KOPT-K1 (cell line): ENCODE measurements at regions not wholly inside any gene's neighbourhood (a gene's known extent, or its start where the extent isn't known, plus 50 kb on each side); places are given as distances from the start of the nearest gene placed in this dataset.

ENCODE experiments used
- H3K27ac ChIP-seq: fragments of 200-600 bp; sonication (generic); 2 replicates; pipeline ENCODE4 v1.5.1; 2016; ENCODE audit warnings: antibody characterized with exemption, mild to moderate bottlenecking, low read depth, low read length; ENCODE audit not compliant: poor library complexity, severe bottlenecking
- H3K36me3 ChIP-seq: fragments of 200-600 bp; sonication (generic); 2 replicates; pipeline ENCODE4 v1.5.1; 2017; ENCODE audit warnings: antibody characterized with exemption, mild to moderate bottlenecking, low read length, moderate library complexity; ENCODE audit not compliant: insufficient read depth
- H3K9me3 ChIP-seq: fragments of 200-600 bp; sonication (generic); 2 replicates; pipeline ENCODE4 v1.5.1; 2017; ENCODE audit warnings: antibody characterized with exemption, low read length, mild to moderate bottlenecking; ENCODE audit not compliant: insufficient read depth, poor library complexity, severe bottlenecking

- Histone ChIP-seq H3K27ac (no peak overlapping the region), H3K36me3 (no peaks in the 10 kb centered on the region), H3K9me3 (peaks cover 11% of the 10 kb centered on the region)
Observed at GRCh38 chr2:145277922-145278321, 758.0 kb upstream of the ZEB2 start.

GRCh38 chr2:145273840-145274239 is 753.9 kb upstream of the ZEB2 start:
- H3K9me3 ChIP-seq, result peaks cover 7% of the 10 kb centered on the region
- H3K36me3 ChIP-seq, result no peaks in the 10 kb centered on the region
- no peak overlapping the region for H3K27ac ChIP-seq

- Histone ChIP-seq H3K9me3 (peaks cover 4% of the 10 kb centered on the region), H3K36me3 (no peaks in the 10 kb centered on the region), H3K27ac (no peak overlapping the region)
Observed at GRCh38 chr2:145268931-145269330, 749.0 kb upstream of the ZEB2 start.

GRCh38 chr2:145267451-145267850 is 747.5 kb upstream of the ZEB2 start:
- Histone ChIP-seq H3K9me3 (no peaks in the 10 kb centered on the region), H3K27ac (no peak overlapping the region), H3K36me3 (no peaks in the 10 kb centered on the region)

GRCh38 chr2:145265244-145265643 is 745.3 kb upstream of the ZEB2 start:
- no peak overlapping the region for H3K27ac ChIP-seq
- no peaks in the 10 kb centered on the region for H3K36me3 ChIP-seq

GRCh38 chr2:145260674-145261073 is 740.8 kb upstream of the ZEB2 start:
- Histone ChIP-seq H3K36me3 (no peaks in the 10 kb centered on the region), H3K9me3 (no peaks in the 10 kb centered on the region), H3K27ac (no peak overlapping the region)

More at GRCh38 chr2:145265244-145265643, 745.3 kb upstream of the ZEB2 start:
- H3K9me3 ChIP-seq, result no peaks in the 10 kb centered on the region

- no peaks in the 10 kb centered on the region for H3K9me3 ChIP-seq
- no peaks in the 10 kb centered on the region for H3K36me3 ChIP-seq
- no peak overlapping the region for H3K27ac ChIP-seq
Observed at GRCh38 chr2:145260081-145260480, 740.2 kb upstream of the ZEB2 start.

GRCh38 chr2:145258903-145259579 is 739.1 kb upstream of the ZEB2 start:
- Histone ChIP-seq H3K9me3 (no peaks in the 10 kb centered on the region), H3K36me3 (no peaks in the 10 kb centered on the region), H3K27ac (no peak overlapping the region)

GRCh38 chr2:145257931-145258330 is 738.0 kb upstream of the ZEB2 start:
- H3K9me3 ChIP-seq, result no peaks in the 10 kb centered on the region
- H3K36me3 ChIP-seq, result no peaks in the 10 kb centered on the region
- no peak overlapping the region for H3K27ac ChIP-seq

- no peak overlapping the region for H3K27ac ChIP-seq
Observed at GRCh38 chr2:145256551-145256950, 736.6 kb upstream of the ZEB2 start.

GRCh38 chr2:145254291-145254690 is 734.4 kb upstream of the ZEB2 start:
- Histone ChIP-seq H3K9me3 (no peaks in the 10 kb centered on the region), H3K36me3 (no peaks in the 10 kb centered on the region), H3K27ac (no peak overlapping the region)

More at GRCh38 chr2:145256551-145256950, 736.6 kb upstream of the ZEB2 start:
- H3K9me3 ChIP-seq, result no peaks in the 10 kb centered on the region
- H3K36me3 ChIP-seq, result no peaks in the 10 kb centered on the region

- Histone ChIP-seq H3K27ac (no peak overlapping the region), H3K36me3 (no peaks in the 10 kb centered on the region), H3K9me3 (no peaks in the 10 kb centered on the region)
Observed at GRCh38 chr2:145253492-145253891, 733.6 kb upstream of the ZEB2 start.

- Histone ChIP-seq H3K9me3 (no peaks in the 10 kb centered on the region), H3K27ac (no peak overlapping the region), H3K36me3 (no peaks in the 10 kb centered on the region)
Observed at GRCh38 chr2:145245268-145245870, 725.5 kb upstream of the ZEB2 start.

GRCh38 chr2:145235312-145235711 is 715.4 kb upstream of the ZEB2 start:
- Histone ChIP-seq H3K27ac (no peak overlapping the region), H3K36me3 (no peaks in the 10 kb centered on the region), H3K9me3 (no peaks in the 10 kb centered on the region)

GRCh38 chr2:145230546-145230945 is 710.6 kb upstream of the ZEB2 start:
- Histone ChIP-seq H3K27ac (no peak overlapping the region), H3K9me3 (no peaks in the 10 kb centered on the region), H3K36me3 (no peaks in the 10 kb centered on the region)

- no peaks in the 10 kb centered on the region for H3K9me3 ChIP-seq
- H3K27ac ChIP-seq, result no peak overlapping the region
- no peaks in the 10 kb centered on the region for H3K36me3 ChIP-seq
Observed at GRCh38 chr2:145228506-145228905, 708.6 kb upstream of the ZEB2 start.
